ENCODE measurements at regions not wholly inside any gene's neighbourhood (a gene's known extent, or its start where the extent isn't known, plus 50 kb on each side); places are given as distances from the start of the nearest gene placed in this dataset.

DNA sequence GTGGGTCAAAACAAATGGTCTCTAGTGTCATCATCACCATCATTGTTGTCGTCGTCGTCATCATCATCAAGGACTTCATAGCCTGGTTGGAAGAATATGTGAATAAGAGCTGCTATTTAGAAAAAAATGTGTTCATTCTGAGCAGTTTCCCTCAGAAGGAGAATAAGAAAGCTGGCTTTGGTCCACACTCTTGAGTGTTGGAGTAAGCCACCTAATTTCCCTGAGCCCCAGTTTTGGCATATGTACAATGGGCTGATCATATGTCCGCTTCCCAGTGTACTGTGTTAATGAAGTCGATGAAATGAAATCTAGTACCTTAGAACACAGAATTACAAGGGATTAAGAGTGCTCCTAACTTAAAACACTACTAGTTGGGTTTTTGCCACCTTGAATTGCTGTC, 545.5 kb downstream of the CCDC171 start:
- Histone ChIP-seq H3K9me3 (ENCODE audit: insufficient read depth, low read length, severe bottlenecking) (no peaks in the 10 kb centered on the region), H3K79me2 (ENCODE audit: insufficient read depth, low read length) (no peaks in the 10 kb centered on the region), H3K27ac (ENCODE audit: low read length) (no peak overlapping the region), H3K9ac (ENCODE audit: low read depth, low read length) (no peak overlapping the region), H3K4me1 (ENCODE audit: insufficient read depth, low read length) (no peaks in the 10 kb centered on the region), H3K4me2 (ENCODE audit: insufficient read depth, low read length) (no peak overlapping the region), H4K20me1 (ENCODE audit: insufficient read depth, low read length) (no peaks in the 10 kb centered on the region), H3K4me3 (ENCODE audit: low read depth in 1 of 2, low read length in 2 of 2) (no peak overlapping the region), H2AFZ (ENCODE audit: low read depth, low read length) (no peak overlapping the region), H3K36me3 (ENCODE audit: insufficient read depth, low read length) (no peaks in the 10 kb centered on the region), H3K27me3 (ENCODE audit: insufficient read depth, low read length, poor library complexity) (no peaks in the 10 kb centered on the region)
- TF ChIP-seq, protein P1, sequence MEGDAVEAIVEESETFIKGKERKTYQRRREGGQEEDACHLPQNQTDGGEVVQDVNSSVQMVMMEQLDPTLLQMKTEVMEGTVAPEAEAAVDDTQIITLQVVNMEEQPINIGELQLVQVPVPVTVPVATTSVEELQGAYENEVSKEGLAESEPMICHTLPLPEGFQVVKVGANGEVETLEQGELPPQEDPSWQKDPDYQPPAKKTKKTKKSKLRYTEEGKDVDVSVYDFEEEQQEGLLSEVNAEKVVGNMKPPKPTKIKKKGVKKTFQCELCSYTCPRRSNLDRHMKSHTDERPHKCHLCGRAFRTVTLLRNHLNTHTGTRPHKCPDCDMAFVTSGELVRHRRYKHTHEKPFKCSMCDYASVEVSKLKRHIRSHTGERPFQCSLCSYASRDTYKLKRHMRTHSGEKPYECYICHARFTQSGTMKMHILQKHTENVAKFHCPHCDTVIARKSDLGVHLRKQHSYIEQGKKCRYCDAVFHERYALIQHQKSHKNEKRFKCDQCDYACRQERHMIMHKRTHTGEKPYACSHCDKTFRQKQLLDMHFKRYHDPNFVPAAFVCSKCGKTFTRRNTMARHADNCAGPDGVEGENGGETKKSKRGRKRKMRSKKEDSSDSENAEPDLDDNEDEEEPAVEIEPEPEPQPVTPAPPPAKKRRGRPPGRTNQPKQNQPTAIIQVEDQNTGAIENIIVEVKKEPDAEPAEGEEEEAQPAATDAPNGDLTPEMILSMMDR (IDR thresholded peaks at IDR 0.05; ENCODE audit: borderline replicate concordance, extremely low read depth, low read length, poor library complexity, severe bottlenecking): no peak
- TF ChIP-seq EZH2 (IDR thresholded peaks at IDR 0.05; ENCODE audit: borderline replicate concordance, low read depth, low read length, severe bottlenecking): no peak
- ATAC-seq (ENCODE audit: insufficient read depth, low read depth): no peak
- no peak for DNase-seq

DNA sequence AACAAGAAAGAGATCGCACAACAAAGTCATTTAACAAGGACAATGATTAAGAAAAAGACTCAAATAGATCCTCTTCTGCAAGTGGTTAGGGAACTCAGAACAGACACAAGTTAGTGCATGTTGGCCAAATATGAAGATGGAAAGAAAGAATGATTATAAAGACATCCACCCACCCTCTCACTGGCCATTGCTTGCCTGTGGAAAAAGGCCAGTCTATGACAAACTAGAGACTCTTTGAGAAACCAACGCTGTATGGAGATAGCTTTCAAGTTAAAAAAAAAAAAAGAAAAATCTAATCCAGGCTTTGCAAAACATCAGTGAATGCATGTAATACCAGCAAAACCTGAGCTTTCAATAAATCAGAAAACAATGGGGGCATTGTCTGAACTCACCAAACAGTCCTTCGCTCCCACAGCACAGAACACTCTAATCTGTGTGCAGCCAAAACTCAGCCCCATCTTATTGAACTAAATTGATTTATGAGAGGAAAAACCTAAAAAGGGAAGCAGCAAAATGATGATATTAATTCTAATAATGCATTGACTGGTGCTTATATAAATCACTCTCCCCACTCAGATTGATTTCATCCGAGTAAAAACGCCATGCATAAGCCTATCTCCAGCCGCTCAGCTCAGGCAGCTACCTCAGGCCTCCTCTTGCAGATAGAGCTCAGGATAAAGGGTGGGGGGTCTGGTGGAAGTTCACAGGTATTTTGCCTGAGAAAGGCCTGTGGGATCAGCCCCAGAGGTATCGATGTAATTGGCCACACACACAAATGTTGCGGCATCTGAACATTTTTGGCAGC, 547.1 kb downstream of the CCDC171 start:
- no peak overlapping the region for H3K4me2 ChIP-seq (ENCODE audit: insufficient read depth, low read length)
- H3K9me3 ChIP-seq (ENCODE audit: insufficient read depth, low read length, severe bottlenecking): no peaks in the 10 kb centered on the region
- no peak for TF ChIP-seq EZH2 (IDR thresholded peaks at IDR 0.05; ENCODE audit: borderline replicate concordance, low read depth, low read length, severe bottlenecking)
- TF ChIP-seq, protein P1 (IDR thresholded peaks at IDR 0.05; ENCODE audit: borderline replicate concordance, extremely low read depth, low read length, poor library complexity, severe bottlenecking): no peak
- DNase-seq (no peak), ATAC-seq (ENCODE audit: insufficient read depth, low read depth) (no peak)
- no peaks in the 10 kb centered on the region for H3K4me1 ChIP-seq (ENCODE audit: insufficient read depth, low read length)
- H3K36me3 ChIP-seq (ENCODE audit: insufficient read depth, low read length): no peaks in the 10 kb centered on the region
- no peaks in the 10 kb centered on the region for H3K79me2 ChIP-seq (ENCODE audit: insufficient read depth, low read length)
- no peak overlapping the region for H3K4me3 ChIP-seq (ENCODE audit: low read depth in 1 of 2, low read length in 2 of 2)
- H3K27me3 ChIP-seq (ENCODE audit: insufficient read depth, low read length, poor library complexity): no peaks in the 10 kb centered on the region
- H3K9ac ChIP-seq (ENCODE audit: low read depth, low read length): no peak overlapping the region
- H3K27ac ChIP-seq (ENCODE audit: low read length): no peak overlapping the region
- H4K20me1 ChIP-seq (ENCODE audit: insufficient read depth, low read length): no peaks in the 10 kb centered on the region
- no peak overlapping the region for H2AFZ ChIP-seq (ENCODE audit: low read depth, low read length)

DNA sequence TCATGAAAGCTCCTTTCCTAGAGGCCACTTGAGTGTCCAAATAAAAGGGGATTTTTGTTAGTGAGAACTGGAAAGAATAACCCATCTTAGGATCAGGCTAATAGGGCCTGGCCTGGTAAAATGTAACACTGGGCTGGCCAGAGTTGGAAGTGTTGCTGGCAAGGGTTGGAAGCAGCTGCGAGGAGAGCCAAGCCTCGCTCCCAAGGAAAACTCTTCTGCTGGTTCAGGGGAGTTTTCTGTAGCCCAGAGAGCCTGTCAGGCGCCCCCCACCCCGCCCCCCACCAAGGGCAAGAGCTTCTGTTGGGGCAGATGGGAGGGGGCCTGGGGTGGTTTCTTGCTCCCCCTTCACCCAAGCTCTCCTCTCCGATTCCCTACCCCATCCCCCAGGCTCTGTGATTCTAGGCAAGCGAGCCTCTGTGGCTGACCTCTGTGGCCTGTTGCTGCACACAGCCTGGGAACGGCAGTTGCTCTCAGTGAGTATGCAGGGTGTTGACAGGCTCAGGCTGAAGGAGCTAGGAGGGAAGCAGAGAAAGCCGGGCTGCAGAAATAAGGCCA, 547.8 kb downstream of the CCDC171 start:
- peak; percentile 15 for DNase-seq
- H4K20me1 ChIP-seq (ENCODE audit: insufficient read depth, low read length): no peaks in the 10 kb centered on the region
- H3K9me3 ChIP-seq (ENCODE audit: insufficient read depth, low read length, severe bottlenecking): no peaks in the 10 kb centered on the region
- H3K4me1 ChIP-seq (ENCODE audit: insufficient read depth, low read length): no peaks in the 10 kb centered on the region
- no peak overlapping the region for H3K9ac ChIP-seq (ENCODE audit: low read depth, low read length)
- no peaks in the 10 kb centered on the region for H3K27me3 ChIP-seq (ENCODE audit: insufficient read depth, low read length, poor library complexity)
- H3K4me3 ChIP-seq (ENCODE audit: low read depth in 1 of 2, low read length in 2 of 2): no peak overlapping the region
- H3K4me2 ChIP-seq (ENCODE audit: insufficient read depth, low read length): no peak overlapping the region
- no peak overlapping the region for H3K27ac ChIP-seq (ENCODE audit: low read length)
- peak; percentile 40; the same call in 1 of the 3 replicates for ATAC-seq (ENCODE audit: insufficient read depth, low read depth)
- no peaks in the 10 kb centered on the region for H3K79me2 ChIP-seq (ENCODE audit: insufficient read depth, low read length)
- no peaks in the 10 kb centered on the region for H3K36me3 ChIP-seq (ENCODE audit: insufficient read depth, low read length)
- TF ChIP-seq, protein P1 (IDR thresholded peaks at IDR 0.05; ENCODE audit: borderline replicate concordance, extremely low read depth, low read length, poor library complexity, severe bottlenecking): no peak
- no peak for TF ChIP-seq EZH2 (IDR thresholded peaks at IDR 0.05; ENCODE audit: borderline replicate concordance, low read depth, low read length, severe bottlenecking)
- no peak overlapping the region for H2AFZ ChIP-seq (ENCODE audit: low read depth, low read length)

All from DND-41 (cell line).